Hepatocyte (in vitro differentiated cells): ENCODE measurements at regions not wholly inside any gene's neighbourhood (a gene's known extent, or its start where the extent isn't known, plus 50 kb on each side); places are given as distances from the start of the nearest gene placed in this dataset.
"Not testable (repeated sequence)": the region's sequence is repeated elsewhere in the genome, so short reads cannot be mapped to it uniquely, and the experiment has no call there.

Source experiments
- DNase-seq: peaks from one replicate; pipeline ENCODE4 v3.0.0-alpha.2; 2016; ENCODE audit warnings: low spot score
- H2AFZ ChIP-seq: fragments of 200-600 bp; sonication (generic); 2 replicates; pipeline ENCODE4 v1.6.0; 2016; ENCODE audit warnings: antibody characterized with exemption, mild to moderate bottlenecking
- H3K27ac ChIP-seq: fragments of 200-600 bp; sonication (generic); 2 replicates; pipeline ENCODE4 v1.5.1; 2016; ENCODE audit warnings: mild to moderate bottlenecking
- H3K27me3 ChIP-seq: fragments of 200-600 bp; sonication (generic); 2 replicates; pipeline ENCODE4 v1.6.1; 2016
- H3K36me3 ChIP-seq: fragments of 200-600 bp; sonication (generic); replicated peaks from 2 replicates; pipeline ENCODE4 v1.5.1; 2016; ENCODE audit warnings: low read depth; ENCODE audit not compliant: insufficient read depth
- H3K4me1 ChIP-seq: fragments of 200-600 bp; sonication (generic); 2 replicates; pipeline ENCODE4 v1.5.1; 2016; ENCODE audit warnings: mild to moderate bottlenecking, moderate library complexity; ENCODE audit not compliant: insufficient read depth
- H3K4me2 ChIP-seq: fragments of 200-600 bp; sonication (generic); 2 replicates; pipeline ENCODE4 v1.6.0; 2016
- H3K4me3 ChIP-seq: fragments of 200-600 bp; sonication (generic); 2 replicates; pipeline ENCODE4 v1.5.1; 2016; ENCODE audit warnings: mild to moderate bottlenecking
- H3K79me2 ChIP-seq: fragments of 200-600 bp; sonication (generic); 2 replicates; pipeline ENCODE4 v1.6.0; 2017; ENCODE audit warnings: mild to moderate bottlenecking
- H3K9me2 ChIP-seq: fragments of 200-600 bp; sonication (generic); replicated peaks from 2 replicates; pipeline ENCODE4 v1.6.0; 2017; ENCODE audit warnings: mild to moderate bottlenecking; ENCODE audit not compliant: insufficient read depth
- H3K9me3 ChIP-seq: fragments of 200-600 bp; sonication (generic); 2 replicates; pipeline ENCODE4 v1.5.1; 2016; ENCODE audit warnings: low read depth, mild to moderate bottlenecking
- H4K20me1 ChIP-seq: fragments of 200-600 bp; sonication (generic); 2 replicates; pipeline ENCODE4 v1.6.0; 2016; ENCODE audit warnings: mild to moderate bottlenecking; ENCODE audit not compliant: insufficient read depth, poor library complexity, severe bottlenecking
- EZH2 ChIP-seq: fragments of 200-600 bp; sonication (generic); IDR thresholded peaks from 2 replicates; pipeline ENCODE4 v1.6.1; 2016; ENCODE audit warnings: antibody characterized with exemption, mild to moderate bottlenecking, borderline replicate concordance
- EZH2phosphoT487 ChIP-seq: fragments of 200-600 bp; sonication (generic); IDR thresholded peaks from one replicate; pipeline ENCODE4 v1.6.1; 2018; ENCODE audit warnings: antibody characterized with exemption, mild to moderate bottlenecking, low read depth, moderate library complexity; ENCODE audit not compliant: unreplicated experiment, severe bottlenecking
- WGBS: methylation state at CpG from one replicate; pipeline ENCODE4 v1.1.6; 2016; ENCODE audit warnings: low lambda C conversion rate; ENCODE audit errors: missing lambda C conversion rate; 5-methylcytosine and 5-hydroxymethylcytosine counted together
- TF ChIP-seq, protein P1 (sequence below): fragments of 200-600 bp; sonication (generic); IDR thresholded peaks from 2 replicates; pipeline ENCODE4 v1.5.1; 2016; ENCODE audit warnings: antibody characterized with exemption, mild to moderate bottlenecking; ENCODE audit not compliant: poor library complexity

DNA sequence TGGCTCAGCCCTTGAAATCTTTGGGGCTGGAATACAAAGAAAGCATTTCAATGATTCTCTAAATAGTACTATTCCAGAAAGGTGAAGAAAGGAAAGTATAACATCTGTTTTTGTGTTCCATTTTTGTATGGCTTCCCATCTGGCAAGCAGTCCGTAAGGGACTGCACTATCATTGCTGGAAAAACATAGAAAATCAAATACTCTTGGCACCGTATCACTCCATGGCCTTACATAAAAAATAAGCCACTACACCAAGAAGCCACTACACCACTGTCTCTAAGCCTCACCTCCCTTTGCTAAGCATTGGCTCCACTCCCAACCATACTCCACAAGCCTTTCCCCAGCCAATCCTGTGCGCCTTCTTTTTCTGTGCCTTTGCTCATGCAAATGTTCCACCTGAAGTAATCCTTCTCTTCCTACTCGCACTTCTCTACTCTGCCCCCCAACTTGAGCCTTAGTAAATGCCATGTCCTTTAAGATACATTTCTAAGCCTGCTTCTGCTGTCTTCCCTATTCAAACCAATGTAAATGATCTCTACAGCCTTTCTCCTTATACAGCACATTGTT lies 454.6 kb upstream of the TUSC1 start:
- Histone ChIP-seq H3K4me2 (no peak overlapping the region), H3K9me2 (no peaks in the 10 kb centered on the region), H3K4me3 (no peak overlapping the region), H3K27me3 (no peaks in the 10 kb centered on the region), H2AFZ (no peak overlapping the region), H3K27ac (no peak overlapping the region), H3K4me1 (no peaks in the 10 kb centered on the region), H3K36me3 (no peaks in the 10 kb centered on the region), H3K9me3 (no peaks in the 10 kb centered on the region), H4K20me1 (no peaks in the 10 kb centered on the region), H3K79me2 (no peaks in the 10 kb centered on the region)
- 94% methylated on average over 4 of the region's 4 CpGs for WGBS
- TF ChIP-seq EZH2phosphoT487 (no peak), EZH2 (no peak)
- TF ChIP-seq, protein P1, sequence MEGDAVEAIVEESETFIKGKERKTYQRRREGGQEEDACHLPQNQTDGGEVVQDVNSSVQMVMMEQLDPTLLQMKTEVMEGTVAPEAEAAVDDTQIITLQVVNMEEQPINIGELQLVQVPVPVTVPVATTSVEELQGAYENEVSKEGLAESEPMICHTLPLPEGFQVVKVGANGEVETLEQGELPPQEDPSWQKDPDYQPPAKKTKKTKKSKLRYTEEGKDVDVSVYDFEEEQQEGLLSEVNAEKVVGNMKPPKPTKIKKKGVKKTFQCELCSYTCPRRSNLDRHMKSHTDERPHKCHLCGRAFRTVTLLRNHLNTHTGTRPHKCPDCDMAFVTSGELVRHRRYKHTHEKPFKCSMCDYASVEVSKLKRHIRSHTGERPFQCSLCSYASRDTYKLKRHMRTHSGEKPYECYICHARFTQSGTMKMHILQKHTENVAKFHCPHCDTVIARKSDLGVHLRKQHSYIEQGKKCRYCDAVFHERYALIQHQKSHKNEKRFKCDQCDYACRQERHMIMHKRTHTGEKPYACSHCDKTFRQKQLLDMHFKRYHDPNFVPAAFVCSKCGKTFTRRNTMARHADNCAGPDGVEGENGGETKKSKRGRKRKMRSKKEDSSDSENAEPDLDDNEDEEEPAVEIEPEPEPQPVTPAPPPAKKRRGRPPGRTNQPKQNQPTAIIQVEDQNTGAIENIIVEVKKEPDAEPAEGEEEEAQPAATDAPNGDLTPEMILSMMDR, result no peak
- no peak for DNase-seq

DNA sequence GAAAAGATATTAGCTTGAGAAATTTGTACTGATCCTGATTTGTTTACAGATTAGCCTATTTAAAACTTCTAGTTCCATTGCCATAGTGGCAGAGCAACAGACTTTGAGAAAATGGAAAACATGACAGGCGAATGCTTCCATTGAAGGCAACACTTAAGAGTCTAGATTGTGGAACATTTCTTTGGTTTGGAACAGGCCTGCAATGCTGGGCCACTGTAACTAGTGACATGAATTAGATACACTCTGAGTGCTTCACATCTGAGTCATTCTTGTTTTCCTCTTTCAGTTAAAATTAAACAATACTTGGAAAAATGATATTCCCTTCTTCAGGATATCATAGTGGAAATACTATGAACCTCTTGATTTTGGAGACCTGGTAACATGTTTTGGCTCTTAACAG lies 453.6 kb upstream of the TUSC1 start:
- Histone ChIP-seq H3K79me2 (no peaks in the 10 kb centered on the region), H3K4me2 (no peak overlapping the region), H3K9me3 (no peaks in the 10 kb centered on the region), H3K27me3 (no peaks in the 10 kb centered on the region), H4K20me1 (no peaks in the 10 kb centered on the region), H3K4me3 (no peak overlapping the region), H3K9me2 (no peaks in the 10 kb centered on the region), H3K4me1 (no peaks in the 10 kb centered on the region), H2AFZ (no peak overlapping the region), H3K36me3 (no peaks in the 10 kb centered on the region), H3K27ac (no peak overlapping the region)
- 93% methylated on average over 1 of the region's 1 CpG for WGBS
- no peak for DNase-seq
- TF ChIP-seq EZH2phosphoT487 (no peak), EZH2 (no peak)
- TF ChIP-seq, protein P1, result no peak

DNA sequence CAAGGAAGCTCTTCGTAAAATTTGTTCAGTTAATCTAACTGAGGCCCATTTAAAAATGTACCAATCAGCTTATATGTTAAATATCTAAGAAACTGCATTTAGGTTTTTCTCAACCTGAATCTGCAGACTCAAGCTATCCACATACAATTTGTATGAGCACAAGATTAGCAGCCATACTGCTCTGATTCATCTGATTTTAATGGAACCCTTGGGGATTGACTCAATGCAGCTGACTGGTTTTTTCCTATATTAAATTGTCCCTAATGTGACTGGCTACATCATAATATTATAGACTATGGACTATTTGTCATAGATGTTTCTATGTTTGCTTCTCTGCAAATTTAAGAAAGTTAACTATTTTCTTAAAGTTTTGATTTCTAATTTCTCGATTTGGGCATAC lies 451.0 kb upstream of the TUSC1 start:
- Histone ChIP-seq H4K20me1 (no peaks in the 10 kb centered on the region), H3K27me3 (no peaks in the 10 kb centered on the region), H3K27ac (no peak overlapping the region), H3K9me3 (no peaks in the 10 kb centered on the region), H2AFZ (no peak overlapping the region), H3K36me3 (no peaks in the 10 kb centered on the region), H3K79me2 (no peaks in the 10 kb centered on the region), H3K4me2 (no peak overlapping the region), H3K4me1 (no peaks in the 10 kb centered on the region), H3K4me3 (no peak overlapping the region), H3K9me2 (no peaks in the 10 kb centered on the region)
- TF ChIP-seq EZH2phosphoT487, result no peak
- TF ChIP-seq, protein P1, result no peak
- TF ChIP-seq EZH2, result no peak
- 93% methylated on average over 2 of the region's 2 CpGs for WGBS
- no peak for DNase-seq

DNA sequence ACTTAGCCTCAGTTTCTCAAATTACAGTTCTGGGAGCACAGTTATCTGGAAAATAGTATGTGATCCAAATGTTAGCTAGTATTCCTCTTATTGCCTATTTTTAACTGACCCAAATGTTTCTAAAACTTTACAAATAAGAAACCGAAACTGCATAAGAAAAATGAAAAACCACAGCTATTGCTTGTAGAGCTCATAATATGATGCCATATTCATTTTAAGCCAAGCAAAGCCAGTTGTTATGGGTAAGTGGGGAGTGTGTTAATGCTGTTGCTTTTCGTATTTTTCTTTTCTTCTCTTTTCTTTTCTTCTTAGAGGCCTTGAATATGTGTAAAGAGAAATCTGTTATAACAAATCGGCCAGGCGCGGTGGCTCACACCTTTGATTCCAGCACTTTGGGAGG lies 447.4 kb upstream of the TUSC1 start:
- H3K27me3 ChIP-seq, result no peaks in the 10 kb centered on the region
- no peaks in the 10 kb centered on the region for H3K9me2 ChIP-seq
- H4K20me1 ChIP-seq, result no peaks in the 10 kb centered on the region
- H2AFZ ChIP-seq, result no peak overlapping the region
- no peak for TF ChIP-seq EZH2
- TF ChIP-seq, protein P1, result no peak
- TF ChIP-seq EZH2phosphoT487, result no peak
- no peaks in the 10 kb centered on the region for H3K36me3 ChIP-seq
- WGBS, result 98% methylated on average over 5 of the region's 5 CpGs
- H3K4me2 ChIP-seq, result no peak overlapping the region
- no peak for DNase-seq
- H3K79me2 ChIP-seq, result no peaks in the 10 kb centered on the region
- no peak overlapping the region for H3K4me3 ChIP-seq
- no peaks in the 10 kb centered on the region for H3K9me3 ChIP-seq
- no peaks in the 10 kb centered on the region for H3K4me1 ChIP-seq
- no peak overlapping the region for H3K27ac ChIP-seq

DNA sequence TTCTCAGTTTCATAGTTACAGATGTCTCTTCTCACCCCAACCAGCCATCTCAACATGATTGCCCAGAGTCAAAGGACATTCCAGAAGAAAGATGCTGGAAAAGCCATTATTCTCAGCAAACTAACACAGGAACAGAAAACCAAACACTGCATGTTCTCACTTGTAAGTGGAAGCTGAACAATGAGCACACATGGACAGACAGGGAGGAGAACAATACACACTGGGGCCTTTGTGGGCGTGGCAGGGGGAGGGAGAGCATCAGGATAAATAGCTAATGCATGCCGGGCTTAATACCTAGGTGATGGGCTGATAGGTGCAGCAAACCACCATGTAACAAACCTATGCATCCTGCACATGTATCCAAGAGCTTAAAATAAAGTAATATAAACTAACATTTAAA lies 437.8 kb upstream of the TUSC1 start:
- not testable (repeated sequence) for H3K79me2 ChIP-seq, H3K4me2 ChIP-seq, DNase-seq, H3K27me3 ChIP-seq, H3K9me3 ChIP-seq, H2AFZ ChIP-seq, H3K9me2 ChIP-seq, H4K20me1 ChIP-seq, H3K27ac ChIP-seq, H3K36me3 ChIP-seq, H3K4me1 ChIP-seq, H3K4me3 ChIP-seq
- WGBS, result 68% methylated on average over 2 of the region's 2 CpGs
